ENCODE measurements at regions not wholly inside any gene's neighbourhood (a gene's known extent, or its start where the extent isn't known, plus 50 kb on each side); places are given as distances from the start of the nearest gene placed in this dataset.

DNA sequence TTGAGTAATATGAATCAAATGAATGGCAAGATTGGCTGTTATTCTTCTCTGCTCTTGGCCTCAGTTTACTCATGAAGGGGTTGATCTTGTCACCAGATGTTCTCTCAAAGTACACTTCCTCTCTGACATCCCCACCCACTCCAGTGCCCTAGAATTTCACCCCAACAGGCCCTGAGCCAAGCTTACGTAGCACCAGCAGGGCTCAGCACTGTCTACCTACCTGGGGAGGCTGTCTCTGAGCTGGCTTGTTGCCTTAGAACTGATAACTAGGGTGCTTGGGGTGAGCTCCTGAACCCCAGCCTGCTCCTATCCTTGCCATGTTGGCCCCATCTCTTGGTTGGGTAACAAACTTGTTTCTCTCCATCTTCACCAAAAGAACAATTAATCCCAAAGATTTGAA, 159.1 kb upstream of the USP24 start:
- POLR2A ChIA-PET: interaction anchor here (0.5 kb wide), 1 partner anchor 240 kb away, joined by 3 read pairs; no protein-coding TSS in a partner anchor
- no peak for TF ChIP-seq MXI1 (IDR thresholded peaks at IDR 0.05; ENCODE audit: low read depth, low read length)
- no peak overlapping the region for H3K27ac ChIP-seq (ENCODE audit: control insufficient read depth, insufficient read depth)
- no peak overlapping the region for H3K4me3 ChIP-seq
- no peaks in the 10 kb centered on the region for H4K20me1 ChIP-seq (ENCODE audit: control insufficient read depth, insufficient read depth)
- H3K36me3 ChIP-seq (ENCODE audit: control insufficient read depth in 2 of 2, insufficient read depth in 2 of 2, low read length in 1 of 2): no peaks in the 10 kb centered on the region
- FAIRE-seq (no peak), DNase-seq (ENCODE audit: low read depth, low spot score) (no peak), ATAC-seq (no peak)
- no peaks in the 10 kb centered on the region; a peak in 1 of 4 replicates for H3K27me3 ChIP-seq (replicated peaks in 1 of 2; ENCODE audit: control insufficient read depth in 2 of 2, insufficient read depth in 2 of 2, low read length in 1 of 2)
- in situ Hi-C loops (cut with MboI) (loop anchor here (10.0 kb wide), 1 partner anchor 1211 kb away; no protein-coding TSS in a partner anchor), intact Hi-C loops (cut with micrococcal nuclease; ENCODE audit: unreplicated experiment) (loop anchor here (10.0 kb wide), 1 partner anchor 1431 kb away; no protein-coding TSS in a partner anchor)
- CTCF ChIA-PET: interaction anchor here (1.0 to 4.7 kb wide), 9 partner anchors 8 to 1446 kb away, joined by 3 to 63 read pairs (median 6); no protein-coding TSS in a partner anchor
- BruUV-seq (replicated peaks): no TSS peak
- SMC1A ChIA-PET (ENCODE audit: uncharacterized antibody, unreplicated experiment): interaction anchor here (0.6 to 3.5 kb wide), 3 partner anchors 90 to 1332 kb away, joined by 3 to 58 read pairs (median 3); no protein-coding TSS in a partner anchor
- no peak overlapping the region for H3K9ac ChIP-seq (ENCODE audit: control insufficient read depth, insufficient read depth, low read length)
- no peaks in the 10 kb centered on the region for H3K4me1 ChIP-seq (ENCODE audit: control insufficient read depth, insufficient read depth, low read length)
- WGBS (ENCODE audit: insufficient coverage, insufficient replicate concordance, low lambda C conversion rate, missing lambda C conversion rate): 27% methylated on average over 1 of the region's 1 CpG
- no peak overlapping the region for H3K4me2 ChIP-seq (ENCODE audit: control insufficient read depth, insufficient read depth)
- no peaks in the 10 kb centered on the region for H3K9me3 ChIP-seq (replicated peaks; ENCODE audit: control insufficient read depth, insufficient read depth, low read length)
- no peaks in the 10 kb centered on the region for H3K79me2 ChIP-seq (ENCODE audit: control insufficient read depth, insufficient read depth, low read length)
- H2AFZ ChIP-seq (ENCODE audit: control insufficient read depth, low read depth, low read length): no peak overlapping the region
- RAD21 ChIA-PET (ENCODE audit: unreplicated experiment): interaction anchor here (6.0 kb wide), 1 partner anchor 1209 kb away, joined by 50 read pairs; no protein-coding TSS in a partner anchor

DNA sequence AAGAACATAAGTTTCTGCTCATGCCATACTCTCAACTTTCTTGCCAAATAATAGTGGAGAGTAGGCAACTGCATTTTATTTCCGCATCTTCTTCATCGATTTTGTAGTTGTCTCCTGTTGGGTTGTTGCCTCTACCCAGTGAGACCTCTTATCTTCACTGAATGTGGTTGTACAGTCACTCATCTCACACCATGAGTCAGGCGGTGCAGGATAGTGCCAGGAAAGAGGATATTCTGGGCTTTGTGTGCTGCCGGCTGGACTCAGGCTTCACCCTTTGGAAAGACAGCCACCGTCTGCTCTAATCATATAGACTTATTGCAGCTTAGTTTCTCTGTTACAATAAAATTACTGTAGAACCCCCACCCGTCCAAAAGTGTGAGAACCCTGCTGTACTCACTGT, 154.3 kb upstream of the USP24 start:
- DNase-seq (ENCODE audit: low read depth, low spot score): no peak
- CTCF ChIA-PET: no interaction called here
- BruUV-seq (replicated peaks): no TSS peak
- SMC1A ChIA-PET (ENCODE audit: uncharacterized antibody, unreplicated experiment): no interaction called here
- H4K20me1 ChIP-seq (ENCODE audit: control insufficient read depth, insufficient read depth): no peaks in the 10 kb centered on the region
- ATAC-seq: no peak
- H3K9ac ChIP-seq (ENCODE audit: control insufficient read depth, insufficient read depth, low read length): no peak overlapping the region
- H3K36me3 ChIP-seq (ENCODE audit: control insufficient read depth in 2 of 2, insufficient read depth in 2 of 2, low read length in 1 of 2): no peaks in the 10 kb centered on the region
- no peak overlapping the region for H3K4me3 ChIP-seq
- intact Hi-C loops (cut with micrococcal nuclease; ENCODE audit: unreplicated experiment) (no loop called here), in situ Hi-C loops (cut with MboI) (no loop called here)
- no peaks in the 10 kb centered on the region for H3K79me2 ChIP-seq (ENCODE audit: control insufficient read depth, insufficient read depth, low read length)
- H3K9me3 ChIP-seq (replicated peaks; ENCODE audit: control insufficient read depth, insufficient read depth, low read length): no peaks in the 10 kb centered on the region
- no peaks in the 10 kb centered on the region for H3K4me1 ChIP-seq (ENCODE audit: control insufficient read depth, insufficient read depth, low read length)
- POLR2A ChIA-PET: no interaction called here
- RAD21 ChIA-PET (ENCODE audit: unreplicated experiment): no interaction called here
- no peak overlapping the region for H3K4me2 ChIP-seq (ENCODE audit: control insufficient read depth, insufficient read depth)
- no peak for FAIRE-seq
- no peak overlapping the region for H3K27ac ChIP-seq (ENCODE audit: control insufficient read depth, insufficient read depth)
- 29% methylated on average over 6 of the region's 6 CpGs for WGBS (ENCODE audit: insufficient coverage, insufficient replicate concordance, low lambda C conversion rate, missing lambda C conversion rate)
- H3K27me3 ChIP-seq (replicated peaks in 1 of 2; ENCODE audit: control insufficient read depth in 2 of 2, insufficient read depth in 2 of 2, low read length in 1 of 2): no peaks in the 10 kb centered on the region
- no peak overlapping the region for H2AFZ ChIP-seq (ENCODE audit: control insufficient read depth, low read depth, low read length)
- TF ChIP-seq, protein P1, sequence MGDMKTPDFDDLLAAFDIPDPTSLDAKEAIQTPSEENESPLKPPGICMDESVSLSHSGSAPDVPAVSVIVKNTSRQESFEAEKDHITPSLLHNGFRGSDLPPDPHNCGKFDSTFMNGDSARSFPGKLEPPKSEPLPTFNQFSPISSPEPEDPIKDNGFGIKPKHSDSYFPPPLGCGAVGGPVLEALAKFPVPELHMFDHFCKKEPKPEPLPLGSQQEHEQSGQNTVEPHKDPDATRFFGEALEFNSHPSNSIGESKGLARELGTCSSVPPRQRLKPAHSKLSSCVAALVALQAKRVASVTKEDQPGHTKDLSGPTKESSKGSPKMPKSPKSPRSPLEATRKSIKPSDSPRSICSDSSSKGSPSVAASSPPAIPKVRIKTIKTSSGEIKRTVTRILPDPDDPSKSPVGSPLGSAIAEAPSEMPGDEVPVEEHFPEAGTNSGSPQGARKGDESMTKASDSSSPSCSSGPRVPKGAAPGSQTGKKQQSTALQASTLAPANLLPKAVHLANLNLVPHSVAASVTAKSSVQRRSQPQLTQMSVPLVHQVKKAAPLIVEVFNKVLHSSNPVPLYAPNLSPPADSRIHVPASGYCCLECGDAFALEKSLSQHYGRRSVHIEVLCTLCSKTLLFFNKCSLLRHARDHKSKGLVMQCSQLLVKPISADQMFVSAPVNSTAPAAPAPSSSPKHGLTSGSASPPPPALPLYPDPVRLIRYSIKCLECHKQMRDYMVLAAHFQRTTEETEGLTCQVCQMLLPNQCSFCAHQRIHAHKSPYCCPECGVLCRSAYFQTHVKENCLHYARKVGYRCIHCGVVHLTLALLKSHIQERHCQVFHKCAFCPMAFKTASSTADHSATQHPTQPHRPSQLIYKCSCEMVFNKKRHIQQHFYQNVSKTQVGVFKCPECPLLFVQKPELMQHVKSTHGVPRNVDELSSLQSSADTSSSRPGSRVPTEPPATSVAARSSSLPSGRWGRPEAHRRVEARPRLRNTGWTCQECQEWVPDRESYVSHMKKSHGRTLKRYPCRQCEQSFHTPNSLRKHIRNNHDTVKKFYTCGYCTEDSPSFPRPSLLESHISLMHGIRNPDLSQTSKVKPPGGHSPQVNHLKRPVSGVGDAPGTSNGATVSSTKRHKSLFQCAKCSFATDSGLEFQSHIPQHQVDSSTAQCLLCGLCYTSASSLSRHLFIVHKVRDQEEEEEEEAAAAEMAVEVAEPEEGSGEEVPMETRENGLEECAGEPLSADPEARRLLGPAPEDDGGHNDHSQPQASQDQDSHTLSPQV (IDR thresholded peaks at IDR 0.05): no peak
- TF ChIP-seq RFX5 (IDR thresholded peaks at IDR 0.05; ENCODE audit: low read depth, low read length): no peak
- TF ChIP-seq, protein P2, sequence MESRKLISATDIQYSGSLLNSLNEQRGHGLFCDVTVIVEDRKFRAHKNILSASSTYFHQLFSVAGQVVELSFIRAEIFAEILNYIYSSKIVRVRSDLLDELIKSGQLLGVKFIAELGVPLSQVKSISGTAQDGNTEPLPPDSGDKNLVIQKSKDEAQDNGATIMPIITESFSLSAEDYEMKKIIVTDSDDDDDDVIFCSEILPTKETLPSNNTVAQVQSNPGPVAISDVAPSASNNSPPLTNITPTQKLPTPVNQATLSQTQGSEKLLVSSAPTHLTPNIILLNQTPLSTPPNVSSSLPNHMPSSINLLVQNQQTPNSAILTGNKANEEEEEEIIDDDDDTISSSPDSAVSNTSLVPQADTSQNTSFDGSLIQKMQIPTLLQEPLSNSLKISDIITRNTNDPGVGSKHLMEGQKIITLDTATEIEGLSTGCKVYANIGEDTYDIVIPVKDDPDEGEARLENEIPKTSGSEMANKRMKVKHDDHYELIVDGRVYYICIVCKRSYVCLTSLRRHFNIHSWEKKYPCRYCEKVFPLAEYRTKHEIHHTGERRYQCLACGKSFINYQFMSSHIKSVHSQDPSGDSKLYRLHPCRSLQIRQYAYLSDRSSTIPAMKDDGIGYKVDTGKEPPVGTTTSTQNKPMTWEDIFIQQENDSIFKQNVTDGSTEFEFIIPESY (IDR thresholded peaks at IDR 0.05): no peak
- TF ChIP-seq YBX1 (IDR thresholded peaks at IDR 0.05): no peak
- no peak for TF ChIP-seq ZBED1 (IDR thresholded peaks at IDR 0.05; ENCODE audit: borderline replicate concordance)
- no peak for TF ChIP-seq CREB1 (IDR thresholded peaks at IDR 0.05; ENCODE audit: low read depth)
- TF ChIP-seq SIN3A (IDR thresholded peaks at IDR 0.05; ENCODE audit: low read depth, low read length): no peak
- TF ChIP-seq, protein P3, sequence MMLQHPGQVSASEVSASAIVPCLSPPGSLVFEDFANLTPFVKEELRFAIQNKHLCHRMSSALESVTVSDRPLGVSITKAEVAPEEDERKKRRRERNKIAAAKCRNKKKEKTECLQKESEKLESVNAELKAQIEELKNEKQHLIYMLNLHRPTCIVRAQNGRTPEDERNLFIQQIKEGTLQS (IDR thresholded peaks at IDR 0.05; ENCODE audit: borderline replicate concordance, extremely low read depth, low read depth, low read length): no peak
